ENCODE measurements at regions not wholly inside any gene's neighbourhood (a gene's known extent, or its start where the extent isn't known, plus 50 kb on each side); places are given as distances from the start of the nearest gene placed in this dataset.

DNA sequence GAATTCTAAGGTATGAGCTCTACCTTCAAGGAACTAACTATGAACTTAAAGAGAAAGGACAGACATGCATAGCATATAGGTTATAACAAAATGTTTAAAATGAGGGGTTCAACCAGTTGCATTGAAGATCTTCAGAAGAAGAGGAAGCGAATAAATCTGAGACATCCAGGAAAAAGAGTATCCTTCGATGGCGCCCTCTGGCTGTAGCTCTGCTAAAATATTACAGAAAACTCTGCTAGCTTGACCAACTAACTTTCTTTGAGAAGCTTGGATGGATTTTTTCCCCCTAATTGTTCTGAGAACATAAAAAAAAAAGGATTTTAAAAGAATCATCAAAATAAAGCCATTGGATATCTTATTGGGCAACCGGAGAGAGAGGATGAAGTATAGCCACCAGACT, 659.9 kb upstream of the SOX9 start:
- H3K4me3 Mint-ChIP-seq, result no peak overlapping the region
- H3K27ac Mint-ChIP-seq, result no peak overlapping the region
- no peak for DNase-seq (ENCODE audit: low spot score in 2 of 2, unreplicated experiment in 2 of 2)

GRCh38 chr17:71461498-71462169, 659.2 kb upstream of the SOX9 start:
- DNase-seq (ENCODE audit: low spot score in 2 of 2, unreplicated experiment in 2 of 2), result no peak
- peaks cover 23% of the 10 kb centered on the region for H3K4me1 Mint-ChIP-seq
- peaks cover 9% of the 10 kb centered on the region for H3K9me3 Mint-ChIP-seq
- TF ChIP-seq, protein P1, sequence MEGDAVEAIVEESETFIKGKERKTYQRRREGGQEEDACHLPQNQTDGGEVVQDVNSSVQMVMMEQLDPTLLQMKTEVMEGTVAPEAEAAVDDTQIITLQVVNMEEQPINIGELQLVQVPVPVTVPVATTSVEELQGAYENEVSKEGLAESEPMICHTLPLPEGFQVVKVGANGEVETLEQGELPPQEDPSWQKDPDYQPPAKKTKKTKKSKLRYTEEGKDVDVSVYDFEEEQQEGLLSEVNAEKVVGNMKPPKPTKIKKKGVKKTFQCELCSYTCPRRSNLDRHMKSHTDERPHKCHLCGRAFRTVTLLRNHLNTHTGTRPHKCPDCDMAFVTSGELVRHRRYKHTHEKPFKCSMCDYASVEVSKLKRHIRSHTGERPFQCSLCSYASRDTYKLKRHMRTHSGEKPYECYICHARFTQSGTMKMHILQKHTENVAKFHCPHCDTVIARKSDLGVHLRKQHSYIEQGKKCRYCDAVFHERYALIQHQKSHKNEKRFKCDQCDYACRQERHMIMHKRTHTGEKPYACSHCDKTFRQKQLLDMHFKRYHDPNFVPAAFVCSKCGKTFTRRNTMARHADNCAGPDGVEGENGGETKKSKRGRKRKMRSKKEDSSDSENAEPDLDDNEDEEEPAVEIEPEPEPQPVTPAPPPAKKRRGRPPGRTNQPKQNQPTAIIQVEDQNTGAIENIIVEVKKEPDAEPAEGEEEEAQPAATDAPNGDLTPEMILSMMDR (IDR thresholded peaks at IDR 0.05; ENCODE audit: unreplicated experiment), result no peak
- H3K36me3 Mint-ChIP-seq, result peaks cover 4% of the 10 kb centered on the region
- peaks cover 1% of the 10 kb centered on the region for H3K27me3 Mint-ChIP-seq (ENCODE audit: low read depth)
- no peak overlapping the region for H3K4me3 Mint-ChIP-seq
- no peak overlapping the region for H3K27ac Mint-ChIP-seq

More for the DNA sequence above, 659.9 kb upstream of the SOX9 start:
- TF ChIP-seq, protein P1 (IDR thresholded peaks at IDR 0.05; ENCODE audit: unreplicated experiment), result no peak
- H3K9me3 Mint-ChIP-seq, result peaks cover 9% of the 10 kb centered on the region
- H3K4me1 Mint-ChIP-seq, result peaks cover 23% of the 10 kb centered on the region
- peaks cover 4% of the 10 kb centered on the region for H3K36me3 Mint-ChIP-seq
- H3K27me3 Mint-ChIP-seq (ENCODE audit: low read depth), result no peaks in the 10 kb centered on the region

- no peak overlapping the region for H3K4me3 Mint-ChIP-seq
- H3K27ac Mint-ChIP-seq, result no peak overlapping the region
- TF ChIP-seq, protein P1 (IDR thresholded peaks at IDR 0.05; ENCODE audit: unreplicated experiment), result no peak
- peaks cover 11% of the 10 kb centered on the region for H3K4me1 Mint-ChIP-seq
- peaks cover 4% of the 10 kb centered on the region for H3K36me3 Mint-ChIP-seq
- peaks cover 9% of the 10 kb centered on the region for H3K9me3 Mint-ChIP-seq
- peaks cover 3% of the 10 kb centered on the region for H3K27me3 Mint-ChIP-seq (ENCODE audit: low read depth)
- no peak for DNase-seq (ENCODE audit: low spot score in 2 of 2, unreplicated experiment in 2 of 2)
Measured at GRCh38 chr17:71464241-71464640, 656.6 kb upstream of the SOX9 start.

DNA sequence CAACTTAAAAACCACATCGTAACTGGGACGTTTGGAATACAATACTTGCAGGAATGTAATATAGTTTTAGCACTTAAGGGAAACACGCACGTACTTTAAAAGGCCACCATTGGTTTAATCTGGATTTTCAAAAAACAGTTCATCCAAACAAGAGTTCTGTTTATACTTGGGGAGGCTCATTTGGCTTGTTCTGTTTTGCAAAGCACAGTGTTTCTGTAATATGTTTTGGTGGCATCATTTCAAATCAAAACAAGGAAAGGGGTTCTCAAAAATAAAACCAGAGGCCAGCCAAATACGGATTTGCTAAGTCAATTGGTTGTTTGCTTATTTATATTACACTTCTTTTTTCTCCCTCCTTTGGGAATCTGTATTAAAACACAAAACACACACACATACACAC, 656.1 kb upstream of the SOX9 start:
- Mint-ChIP-seq H3K9me3 (peaks cover 6% of the 10 kb centered on the region), H3K36me3 (peaks cover 4% of the 10 kb centered on the region), H3K4me3 (no peak overlapping the region), H3K27me3 (ENCODE audit: low read depth) (peaks cover 3% of the 10 kb centered on the region), H3K4me1 (peaks cover 11% of the 10 kb centered on the region), H3K27ac (no peak overlapping the region)
- TF ChIP-seq, protein P1 (IDR thresholded peaks at IDR 0.05; ENCODE audit: unreplicated experiment), result no peak
- no peak for DNase-seq (ENCODE audit: low spot score in 2 of 2, unreplicated experiment in 2 of 2)

- peaks cover 3% of the 10 kb centered on the region for H3K36me3 Mint-ChIP-seq
- H3K4me3 Mint-ChIP-seq, result no peak overlapping the region
- H3K27me3 Mint-ChIP-seq (ENCODE audit: low read depth), result peaks cover 3% of the 10 kb centered on the region
- H3K27ac Mint-ChIP-seq, result no peak overlapping the region
- no peak for DNase-seq (ENCODE audit: low spot score in 2 of 2, unreplicated experiment in 2 of 2)
- TF ChIP-seq, protein P1 (IDR thresholded peaks at IDR 0.05; ENCODE audit: unreplicated experiment), result no peak
- peaks cover 2% of the 10 kb centered on the region for H3K9me3 Mint-ChIP-seq
- H3K4me1 Mint-ChIP-seq, result peaks cover 16% of the 10 kb centered on the region
Measured at GRCh38 chr17:71467719-71468118, 653.1 kb upstream of the SOX9 start.
